Erythroblast (primary cell): ENCODE measurements at regions not wholly inside any gene's neighbourhood (a gene's known extent, or its start where the extent isn't known, plus 50 kb on each side); places are given as distances from the start of the nearest gene placed in this dataset.

ENCODE experiments used
- GATA1 ChIP-seq: IDR thresholded peaks from 2 replicates; pipeline ENCODE4 v1.6.1; 2011; ENCODE audit warnings: low read depth, mild to moderate bottlenecking, control low read depth, low read length, moderate library complexity
- POLR2A ChIP-seq: IDR thresholded peaks from 2 replicates; pipeline ENCODE4 v1.6.1; 2011; ENCODE audit warnings: mild to moderate bottlenecking, low read length

DNA sequence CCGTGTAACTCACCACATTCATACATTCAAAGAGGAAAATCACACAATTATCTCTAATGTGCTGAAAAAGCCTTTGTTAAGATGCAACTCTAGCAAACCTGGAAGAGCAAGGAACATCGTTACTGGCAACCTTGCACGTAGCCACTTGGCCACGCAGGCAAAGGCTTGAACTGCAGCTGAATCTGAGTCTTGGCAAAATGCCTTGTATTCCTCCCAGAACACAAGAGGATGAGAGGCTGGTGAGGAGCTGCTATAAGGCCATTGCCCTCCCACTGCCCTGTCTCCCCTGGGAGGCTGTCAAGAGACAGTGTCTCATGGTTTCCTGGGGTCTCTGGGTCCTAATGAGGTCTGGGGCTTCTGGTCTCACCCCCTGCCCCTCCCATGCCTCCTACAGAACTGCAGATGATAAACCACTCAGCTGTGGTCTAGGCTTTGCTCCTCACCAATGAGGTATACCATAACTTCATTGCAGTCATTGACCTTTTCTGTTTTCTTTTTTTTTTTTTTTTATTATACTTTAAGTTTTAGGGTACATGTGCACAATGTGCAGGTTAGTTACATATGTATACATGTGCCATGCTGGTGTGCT is 141.4 kb downstream of the SPP2 start:
- TF ChIP-seq POLR2A (no peak), GATA1 (no peak)
